GM12878 (cell line): ENCODE measurements at regions not wholly inside any gene's neighbourhood (a gene's known extent, or its start where the extent isn't known, plus 50 kb on each side); places are given as distances from the start of the nearest gene placed in this dataset.
"Not testable (repeated sequence)": the region's sequence is repeated elsewhere in the genome, so short reads cannot be mapped to it uniquely, and the experiment has no call there.

Experiments used
- ATAC-seq: fragments of 200-7000 bp; cut with Tn5 transposase; 3 replicates; pipeline ENCODE4 v1.9.1; 2020; ENCODE audit warnings: mild to moderate bottlenecking, moderate library complexity
- BruUV-seq: library from RNA; stranded (reverse); fragments of 400-500 nt; replicated peaks from 2 replicates; lab custom pipeline; 2021; lab: Mats Ljungman, UMichigan
- CTCF ChIA-PET: fragments of 300-600 bp; sonication (Branson Sonifier 250); formaldehyde crosslinking; extraction: SDS; loops from one replicate; lab custom pipeline; 2021; ENCODE audit warnings: inconsistent platforms; lab: Yijun Ruan, JAX
- POLR2A ChIA-PET: fragments of 350-600 bp; formaldehyde crosslinking; extraction: SDS; loops from one replicate; lab custom pipeline; 2021; ENCODE audit warnings: inconsistent platforms; lab: Charles Lee
- RAD21 ChIA-PET: fragments of 300-600 bp; sonication (Branson Sonifier 250); formaldehyde crosslinking; loops from one replicate; lab custom pipeline; 2023; ENCODE audit warnings: antibody characterized with exemption; ENCODE audit not compliant: unreplicated experiment; lab: Charles Lee
- SMC1A ChIA-PET: fragments of 300-600 bp; sonication (Branson Sonifier 250); formaldehyde crosslinking; loops from one replicate; lab custom pipeline; 2023; ENCODE audit not compliant: unreplicated experiment, uncharacterized antibody; lab: Charles Lee
- DNase-seq: peaks from one replicate; pipeline ENCODE4 v3.0.0-alpha.2; 2011; ENCODE audit warnings: low read depth, low spot score
- FAIRE-seq: peaks from 3 replicates; lab custom pipeline; 2011; peaks lifted over from hg19 to GRCh38; lab: Jason Lieb, UNC
- H2AFZ ChIP-seq: 2 replicates; pipeline ENCODE4 v1.6.0; 2011; ENCODE audit warnings: low read depth, low read length, control low read depth; ENCODE audit not compliant: control insufficient read depth
- H3K27ac ChIP-seq: 2 replicates; pipeline ENCODE4 v1.5.1; 2011; ENCODE audit warnings: control low read depth; ENCODE audit not compliant: control insufficient read depth, insufficient read depth
- H3K27me3 ChIP-seq, 2 experiments: replicated peaks in 1 of 2; 2 replicates each; pipeline versions ENCODE4 v1.6.0 to v1.6.1; 2011; ENCODE audit warnings: low read length in 1 of 2; ENCODE audit not compliant: control insufficient read depth in 2 of 2, insufficient read depth in 2 of 2
- H3K36me3 ChIP-seq, 2 experiments: 2 replicates each; pipeline ENCODE4 v1.5.1; 2011; ENCODE audit warnings: low read length in 1 of 2; ENCODE audit not compliant: control insufficient read depth in 2 of 2, insufficient read depth in 2 of 2
- H3K4me1 ChIP-seq: 2 replicates; pipeline ENCODE4 v1.6.1; 2011; ENCODE audit warnings: mild to moderate bottlenecking, low read length, moderate library complexity, mixed read lengths; ENCODE audit not compliant: control insufficient read depth, insufficient read depth
- H3K4me2 ChIP-seq: 2 replicates; pipeline ENCODE4 v1.6.0; 2011; ENCODE audit warnings: control low read depth; ENCODE audit not compliant: control insufficient read depth, insufficient read depth
- H3K4me3 ChIP-seq: fragments of 200-600 bp; sonication (generic); 2 replicates; pipeline ENCODE4 v1.5.1; 2016
- H3K79me2 ChIP-seq: 2 replicates; pipeline ENCODE4 v1.6.0; 2011; ENCODE audit warnings: low read length; ENCODE audit not compliant: control insufficient read depth, insufficient read depth
- H3K9ac ChIP-seq: 2 replicates; pipeline ENCODE4 v1.8.0; 2011; ENCODE audit warnings: low read length, control low read depth, mixed read lengths; ENCODE audit not compliant: control insufficient read depth, insufficient read depth
- H3K9me3 ChIP-seq: replicated peaks from 3 replicates; pipeline ENCODE4 v1.5.1; 2011; ENCODE audit warnings: mild to moderate bottlenecking, low read length; ENCODE audit not compliant: control insufficient read depth, insufficient read depth
- H4K20me1 ChIP-seq: 2 replicates; pipeline ENCODE4 v1.6.0; 2011; ENCODE audit not compliant: control insufficient read depth, insufficient read depth
- CEBPB ChIP-seq, 2 experiments: fragments of 150-350 bp in 1 of 2; IDR thresholded peaks; 2 replicates each; pipeline ENCODE4 v1.6.1; 2012 to 2014; ENCODE audit warnings: low read depth in 2 of 2, low read length in 2 of 2, borderline replicate concordance in 1 of 2, inconsistent platforms in 1 of 2
- MEF2B ChIP-seq: fragments of 450-650 bp; IDR thresholded peaks from 2 replicates; pipeline ENCODE4 v1.6.1; 2018; ENCODE audit warnings: mild to moderate bottlenecking, moderate library complexity; ENCODE audit not compliant: partially characterized antibody, poor library complexity, severe bottlenecking
- NR2F1 ChIP-seq: fragments of 450-650 bp; conservative IDR thresholded peaks from 2 replicates; pipeline ENCODE4 v1.6.1; 2017; ENCODE audit warnings: mild to moderate bottlenecking
- WGBS: methylation state at CpG from one replicate; pipeline ENCODE4 v1.1.6; 2016; ENCODE audit warnings: low lambda C conversion rate; ENCODE audit not compliant: insufficient replicate concordance, insufficient coverage; ENCODE audit errors: missing lambda C conversion rate; 5-methylcytosine and 5-hydroxymethylcytosine counted together
- in situ Hi-C: fragments of 300-500 bp; cut with MboI; formaldehyde crosslinking; loops from 9 replicates; pipeline ENCODE4 v1.14.3; 2018; ENCODE audit warnings: mixed read lengths
- intact Hi-C: fragments of 100-400 bp; cut with micrococcal nuclease; formaldehyde crosslinking; loops from one replicate; pipeline ENCODE4 v1.14.2; 2022; ENCODE audit not compliant: unreplicated experiment
- TF ChIP-seq, protein P1 (sequence below): fragments of 450-650 bp; IDR thresholded peaks from 2 replicates; pipeline ENCODE4 v1.6.1; 2017; ENCODE audit warnings: mild to moderate bottlenecking, low read depth, inconsistent platforms; ENCODE audit not compliant: poor library complexity, severe bottlenecking

DNA sequence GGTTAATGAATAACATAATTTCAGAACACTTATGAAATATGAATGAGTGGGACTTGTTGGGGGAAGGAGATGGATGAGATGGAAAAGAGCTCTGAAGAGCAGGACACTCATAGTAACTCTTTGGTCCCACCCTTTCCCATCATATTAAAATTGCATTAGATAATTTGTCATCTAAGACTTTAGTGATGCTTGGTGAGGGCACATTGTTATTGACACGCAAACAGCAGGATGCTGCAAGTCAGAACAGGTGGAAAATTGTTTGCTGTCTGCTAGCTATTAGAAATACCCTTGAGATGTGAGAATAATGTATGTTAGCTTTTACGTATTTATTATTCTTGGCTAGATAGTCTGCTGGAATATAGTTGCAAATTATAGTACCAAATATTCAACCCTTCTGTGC lies 75.7 kb downstream of the TANC2 start (continued):
- TF ChIP-seq, protein P1, sequence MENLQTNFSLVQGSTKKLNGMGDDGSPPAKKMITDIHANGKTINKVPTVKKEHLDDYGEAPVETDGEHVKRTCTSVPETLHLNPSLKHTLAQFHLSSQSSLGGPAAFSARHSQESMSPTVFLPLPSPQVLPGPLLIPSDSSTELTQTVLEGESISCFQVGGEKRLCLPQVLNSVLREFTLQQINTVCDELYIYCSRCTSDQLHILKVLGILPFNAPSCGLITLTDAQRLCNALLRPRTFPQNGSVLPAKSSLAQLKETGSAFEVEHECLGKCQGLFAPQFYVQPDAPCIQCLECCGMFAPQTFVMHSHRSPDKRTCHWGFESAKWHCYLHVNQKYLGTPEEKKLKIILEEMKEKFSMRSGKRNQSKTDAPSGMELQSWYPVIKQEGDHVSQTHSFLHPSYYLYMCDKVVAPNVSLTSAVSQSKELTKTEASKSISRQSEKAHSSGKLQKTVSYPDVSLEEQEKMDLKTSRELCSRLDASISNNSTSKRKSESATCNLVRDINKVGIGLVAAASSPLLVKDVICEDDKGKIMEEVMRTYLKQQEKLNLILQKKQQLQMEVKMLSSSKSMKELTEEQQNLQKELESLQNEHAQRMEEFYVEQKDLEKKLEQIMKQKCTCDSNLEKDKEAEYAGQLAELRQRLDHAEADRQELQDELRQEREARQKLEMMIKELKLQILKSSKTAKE = no peak

DNA sequence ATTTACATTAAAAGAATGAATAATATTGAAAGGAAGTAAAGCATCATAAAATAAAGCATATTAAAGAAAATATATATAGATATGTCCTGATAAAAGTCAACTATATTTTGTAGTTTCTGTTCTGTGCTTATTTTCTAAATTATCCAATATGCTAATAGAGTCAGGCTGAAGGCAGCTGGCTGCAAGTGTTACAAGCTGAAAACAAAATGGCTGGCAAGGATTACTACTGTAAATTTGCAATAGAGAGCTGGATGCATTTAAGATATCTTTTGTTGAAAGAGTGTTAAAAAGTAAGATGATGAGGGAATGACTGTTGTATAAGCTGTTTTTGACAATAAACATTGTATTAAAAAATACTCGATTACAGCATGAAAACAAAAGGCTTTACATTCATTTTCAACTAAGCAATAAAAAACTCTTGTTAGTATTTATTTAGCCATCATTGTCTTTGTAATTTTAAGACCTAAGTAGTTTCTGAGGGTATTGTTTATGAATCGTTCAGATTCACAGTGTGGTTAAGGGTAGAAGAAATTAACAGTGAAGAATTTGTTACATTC lies 76.3 kb downstream of the TANC2 start:
- intact Hi-C loops (no loop called here), in situ Hi-C loops (no loop called here)
- RAD21 ChIA-PET = no interaction called here
- POLR2A ChIA-PET = no interaction called here
- Histone ChIP-seq H3K36me3 (no peaks in the 10 kb centered on the region), H3K4me1 (no peaks in the 10 kb centered on the region), H3K4me2 (no peak overlapping the region), H3K27me3 (no peaks in the 10 kb centered on the region), H3K27ac (no peak overlapping the region), H3K4me3 (no peak overlapping the region), H3K9me3 (no peaks in the 10 kb centered on the region), H3K9ac (no peak overlapping the region), H2AFZ (no peak overlapping the region), H3K79me2 (no peaks in the 10 kb centered on the region), H4K20me1 (no peaks in the 10 kb centered on the region)
- SMC1A ChIA-PET = no interaction called here
- CTCF ChIA-PET = no interaction called here
- FAIRE-seq (no peak), DNase-seq (no peak), ATAC-seq (no peak)
- no TSS peak for BruUV-seq
- 15% methylated on average over 2 of the region's 2 CpGs for WGBS
- TF ChIP-seq MEF2B (no peak), CEBPB (IDR thresholded peaks at IDR 0.05; ENCODE audit: borderline replicate concordance in 1 of 2, low read depth in 2 of 2, low read length in 2 of 2) (no peak), NR2F1 (no peak)

DNA sequence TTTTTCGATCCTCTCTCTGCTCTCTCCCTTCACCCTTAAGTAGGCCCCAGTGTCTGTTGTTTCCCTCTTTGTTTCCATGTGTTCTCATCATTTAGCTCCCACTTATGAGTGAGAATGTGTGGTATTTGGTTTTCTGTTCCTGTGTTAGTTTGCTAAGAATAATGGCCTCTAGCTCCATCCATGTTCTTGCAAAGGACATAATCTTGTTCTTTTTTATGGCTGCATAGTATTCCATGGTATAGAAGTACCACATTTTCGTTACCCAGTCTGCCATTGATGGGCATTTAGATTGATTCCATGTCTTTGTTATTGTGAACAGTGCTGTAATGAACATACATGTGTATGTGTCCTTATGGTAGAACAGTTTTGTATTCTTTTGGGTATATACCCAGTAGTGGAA lies 91.5 kb downstream of the TANC2 start:
- DNase-seq, FAIRE-seq, H3K4me3 ChIP-seq, in situ Hi-C loops, H3K36me3 ChIP-seq, ATAC-seq, CTCF ChIA-PET, H2AFZ ChIP-seq, intact Hi-C loops, BruUV-seq, H3K79me2 ChIP-seq, H3K27me3 ChIP-seq, H3K4me1 ChIP-seq, H3K9ac ChIP-seq, H3K27ac ChIP-seq, POLR2A ChIA-PET, H3K4me2 ChIP-seq, H3K9me3 ChIP-seq, H4K20me1 ChIP-seq, RAD21 ChIA-PET: not testable (repeated sequence)
- WGBS = 3% methylated on average over 2 of the region's 2 CpGs
- SMC1A ChIA-PET = interaction anchor here (0.6 kb wide), 1 partner anchor 75 kb away, joined by 3 read pairs; no protein-coding TSS in a partner anchor
